ENCODE measurements at regions not wholly inside any gene's neighbourhood (a gene's known extent, or its start where the extent isn't known, plus 50 kb on each side); places are given as distances from the start of the nearest gene placed in this dataset.

DNA sequence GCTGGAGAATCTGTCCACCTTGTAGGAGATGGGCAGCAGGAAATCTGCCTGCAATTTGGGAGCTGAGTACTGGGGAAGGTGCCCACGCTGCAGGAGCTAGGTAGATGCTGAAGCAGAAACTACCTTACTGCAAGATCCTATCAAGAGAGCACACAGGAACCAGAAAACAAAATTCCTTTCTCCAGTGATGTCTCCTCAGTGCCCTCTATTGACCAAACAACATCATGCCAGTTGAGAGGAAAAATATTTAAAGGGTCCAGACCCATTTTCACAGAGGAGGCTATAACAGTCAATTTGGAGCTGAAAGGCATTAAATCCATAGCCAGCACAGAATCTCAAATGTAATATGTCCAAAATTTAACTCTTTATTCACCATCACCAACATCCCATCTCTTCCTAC is 406.8 kb downstream of the SLITRK2 start:
- no peaks in the 10 kb centered on the region for H3K4me1 ChIP-seq
- TF ChIP-seq, protein P1, sequence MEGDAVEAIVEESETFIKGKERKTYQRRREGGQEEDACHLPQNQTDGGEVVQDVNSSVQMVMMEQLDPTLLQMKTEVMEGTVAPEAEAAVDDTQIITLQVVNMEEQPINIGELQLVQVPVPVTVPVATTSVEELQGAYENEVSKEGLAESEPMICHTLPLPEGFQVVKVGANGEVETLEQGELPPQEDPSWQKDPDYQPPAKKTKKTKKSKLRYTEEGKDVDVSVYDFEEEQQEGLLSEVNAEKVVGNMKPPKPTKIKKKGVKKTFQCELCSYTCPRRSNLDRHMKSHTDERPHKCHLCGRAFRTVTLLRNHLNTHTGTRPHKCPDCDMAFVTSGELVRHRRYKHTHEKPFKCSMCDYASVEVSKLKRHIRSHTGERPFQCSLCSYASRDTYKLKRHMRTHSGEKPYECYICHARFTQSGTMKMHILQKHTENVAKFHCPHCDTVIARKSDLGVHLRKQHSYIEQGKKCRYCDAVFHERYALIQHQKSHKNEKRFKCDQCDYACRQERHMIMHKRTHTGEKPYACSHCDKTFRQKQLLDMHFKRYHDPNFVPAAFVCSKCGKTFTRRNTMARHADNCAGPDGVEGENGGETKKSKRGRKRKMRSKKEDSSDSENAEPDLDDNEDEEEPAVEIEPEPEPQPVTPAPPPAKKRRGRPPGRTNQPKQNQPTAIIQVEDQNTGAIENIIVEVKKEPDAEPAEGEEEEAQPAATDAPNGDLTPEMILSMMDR (IDR thresholded peaks at IDR 0.05) = peak in 1 of 9 donors; percentile 14
- WGBS, 2 donors = 87 to 96% methylated on average over 1 of the region's 1 CpG
- H3K36me3 ChIP-seq = no peaks in the 10 kb centered on the region
- no peak overlapping the region for H3K4me3 ChIP-seq
- ATAC-seq = no peak
- DNase-seq = no peak
- H3K27ac ChIP-seq = no peak overlapping the region
- intact Hi-C loops (cut with DNase I) = no loop called here
- H3K9me3 ChIP-seq = peaks cover 0 to 4% (median 0%) of the 10 kb centered on the region in 11 donors
- no peaks in the 10 kb centered on the region for H3K27me3 ChIP-seq

DNA sequence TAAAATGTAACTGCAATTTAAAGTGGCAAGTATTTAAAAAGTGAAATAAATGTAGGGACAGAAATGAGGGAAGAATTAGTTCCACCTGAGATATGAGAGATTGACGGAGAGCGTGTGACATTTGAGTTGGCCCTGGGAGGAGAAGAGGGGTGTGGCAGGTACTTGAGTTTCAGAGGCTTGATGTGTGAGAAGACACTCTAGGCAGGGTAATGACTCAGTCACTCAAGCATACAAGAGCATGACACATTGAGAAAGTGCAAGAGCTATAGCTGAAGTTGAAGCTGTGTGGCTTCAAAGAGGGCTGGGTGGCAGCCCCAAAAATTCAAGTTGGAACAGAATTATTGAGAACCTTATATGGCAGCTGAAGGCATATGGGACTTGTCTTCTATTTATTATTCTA is 420.5 kb downstream of the SLITRK2 start:
- no peaks in the 10 kb centered on the region for H3K27me3 ChIP-seq
- WGBS, 2 donors = 54 to 81% methylated on average over 2 of the region's 2 CpGs
- TF ChIP-seq, protein P1 (IDR thresholded peaks at IDR 0.05) = no peak
- no peaks in the 10 kb centered on the region for H3K4me1 ChIP-seq
- H3K9me3 ChIP-seq = no peaks in the 10 kb centered on the region
- no peaks in the 10 kb centered on the region for H3K36me3 ChIP-seq
- intact Hi-C loops (cut with DNase I) = no loop called here
- H3K27ac ChIP-seq = no peak overlapping the region
- no peak overlapping the region for H3K4me3 ChIP-seq
- DNase-seq (no peak), ATAC-seq (no peak)

DNA sequence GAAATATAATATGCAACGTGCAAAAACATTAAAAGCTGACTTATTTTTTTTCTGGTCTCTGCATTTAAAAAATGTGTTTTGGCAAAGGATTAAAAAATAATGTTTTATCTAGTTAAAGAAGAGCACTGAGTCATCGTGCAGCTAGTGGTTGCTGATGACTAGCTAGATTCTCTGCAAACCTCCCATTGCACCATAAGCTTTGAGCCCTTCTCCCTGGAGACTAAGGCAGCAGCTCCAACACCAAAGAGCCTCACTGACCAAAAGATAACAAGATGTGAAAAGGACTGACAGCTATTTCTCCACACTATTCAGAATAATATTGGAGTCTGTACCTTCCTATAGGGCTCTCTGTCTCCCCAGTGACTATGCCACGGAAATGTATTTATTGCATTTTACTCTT is 424.3 kb downstream of the SLITRK2 start:
- Histone ChIP-seq H3K9me3 (peaks cover 0 to 3% (median 0%) of the 10 kb centered on the region in 11 donors), H3K27ac (no peak overlapping the region), H3K27me3 (no peaks in the 10 kb centered on the region), H3K4me3 (no peak overlapping the region), H3K4me1 (no peaks in the 10 kb centered on the region), H3K36me3 (no peaks in the 10 kb centered on the region)
- intact Hi-C loops (cut with DNase I) = no loop called here
- DNase-seq (no peak), ATAC-seq (no peak)
- WGBS, 2 donors = 71 to 79% methylated on average over 3 of the region's 3 CpGs
- TF ChIP-seq, protein P1 (IDR thresholded peaks at IDR 0.05) = no peak

DNA sequence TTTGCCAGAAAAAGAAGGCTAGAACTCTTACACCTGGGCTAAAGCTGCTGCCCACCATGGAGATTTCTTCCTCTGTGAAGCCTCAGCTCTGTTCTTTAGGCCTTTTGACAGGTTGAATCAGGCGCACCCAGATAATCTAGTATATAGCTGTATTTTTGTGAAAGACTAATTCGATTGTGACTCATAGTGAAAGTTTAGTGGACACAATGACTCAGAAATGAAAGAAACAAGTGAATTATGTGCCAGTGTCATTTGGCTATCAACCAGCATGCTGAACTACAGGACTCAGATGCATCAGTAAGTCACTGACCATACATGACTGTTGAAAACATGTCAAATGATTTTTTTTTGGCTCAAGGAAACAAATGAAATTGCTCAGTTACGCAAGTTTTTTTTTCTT is 425.4 kb downstream of the SLITRK2 start:
- Histone ChIP-seq H3K36me3 (no peaks in the 10 kb centered on the region), H3K4me3 (no peak overlapping the region), H3K27me3 (no peaks in the 10 kb centered on the region), H3K9me3 (peaks cover 0 to 3% (median 0%) of the 10 kb centered on the region in 11 donors), H3K4me1 (no peaks in the 10 kb centered on the region), H3K27ac (no peak overlapping the region)
- TF ChIP-seq, protein P1 (IDR thresholded peaks at IDR 0.05) = no peak
- intact Hi-C loops (cut with DNase I) = no loop called here
- WGBS, 2 donors = 70 to 72% methylated on average over 3 of the region's 3 CpGs
- ATAC-seq (no peak), DNase-seq (no peak)

DNA sequence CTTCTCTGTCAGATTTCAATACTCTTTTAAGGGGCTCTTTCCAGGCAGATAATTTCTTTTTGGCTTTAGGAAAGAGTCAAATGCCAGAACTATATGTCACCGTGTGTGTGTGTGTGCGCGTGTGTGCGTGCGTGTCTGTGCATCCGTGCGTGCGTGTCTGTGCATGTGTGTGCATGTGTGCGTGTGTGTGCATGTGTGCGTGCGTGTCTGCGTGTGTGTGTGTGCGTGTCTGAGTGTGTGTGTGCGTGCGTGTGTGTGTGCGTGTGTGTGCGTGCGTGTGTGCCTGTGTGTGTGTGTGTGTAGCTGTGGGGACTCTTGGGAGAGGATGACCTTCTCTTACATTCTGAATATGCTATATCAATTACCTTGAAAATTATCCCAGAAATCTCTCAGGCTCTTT is 441.6 kb downstream of the SLITRK2 start:
- TF ChIP-seq, protein P1 (IDR thresholded peaks at IDR 0.05) = no peak
- DNase-seq (no peak), ATAC-seq (no peak)
- 85 to 96% methylated on average over 13 to 18 of the region's 18 CpGs for WGBS, 2 donors
- Histone ChIP-seq H3K27ac (no peak overlapping the region), H3K36me3 (no peaks in the 10 kb centered on the region), H3K9me3 (no peaks in the 10 kb centered on the region), H3K4me3 (no peak overlapping the region), H3K4me1 (no peaks in the 10 kb centered on the region), H3K27me3 (no peaks in the 10 kb centered on the region)
- intact Hi-C loops (cut with DNase I) = no loop called here

Measured in heart right ventricle (tissue), 16 donors.